ENCODE measurements at regions not wholly inside any gene's neighbourhood (a gene's known extent, or its start where the extent isn't known, plus 50 kb on each side); places are given as distances from the start of the nearest gene placed in this dataset.

DNA sequence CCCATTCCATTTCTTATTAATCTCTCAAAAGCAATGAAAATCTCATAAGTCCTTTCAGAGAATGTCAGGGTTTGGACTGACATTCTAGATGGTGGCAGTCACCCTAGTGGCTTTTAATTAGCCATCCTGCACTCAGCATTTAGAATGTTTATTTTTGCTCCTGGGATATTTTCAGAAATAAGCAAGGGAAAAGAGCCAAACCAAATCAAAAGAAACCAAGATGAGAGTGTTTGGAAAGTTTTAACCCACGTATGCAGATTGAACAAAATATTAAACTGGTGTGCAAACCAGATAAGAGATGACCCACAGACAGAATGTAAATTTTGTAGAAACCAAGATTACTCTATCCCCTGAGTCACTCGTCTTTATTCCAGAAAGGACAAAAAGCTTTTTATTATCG is 275.8 kb downstream of the SQOR start:
- TF ChIP-seq LARP7 (IDR thresholded peaks at IDR 0.05), result no peak
- TF ChIP-seq POLR2AphosphoS2 (IDR thresholded peaks at IDR 0.05; ENCODE audit: low read depth, low read length), result no peak
- no peak for TF ChIP-seq CEBPZ (IDR thresholded peaks at IDR 0.05; ENCODE audit: low read depth, low read length)
- no peak for TF ChIP-seq KDM1A (IDR thresholded peaks at IDR 0.05; ENCODE audit: borderline replicate concordance)
- no peak for TF ChIP-seq SPI1 (IDR thresholded peaks at IDR 0.05; ENCODE audit: borderline replicate concordance, insufficient read depth, low read depth, low read length)
- TF ChIP-seq ZNF274 (IDR thresholded peaks at IDR 0.05; ENCODE audit: insufficient read depth, insufficient read length), result no peak
- TF ChIP-seq BACH1 (IDR thresholded peaks at IDR 0.05; ENCODE audit: borderline replicate concordance), result no peak
- TF ChIP-seq CHD1 (IDR thresholded peaks at IDR 0.05; ENCODE audit: low read depth, low read length), result no peak
- no peak for TF ChIP-seq NBN (IDR thresholded peaks at IDR 0.05)
- TF ChIP-seq, protein P1, sequence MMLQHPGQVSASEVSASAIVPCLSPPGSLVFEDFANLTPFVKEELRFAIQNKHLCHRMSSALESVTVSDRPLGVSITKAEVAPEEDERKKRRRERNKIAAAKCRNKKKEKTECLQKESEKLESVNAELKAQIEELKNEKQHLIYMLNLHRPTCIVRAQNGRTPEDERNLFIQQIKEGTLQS (IDR thresholded peaks at IDR 0.05; ENCODE audit: borderline replicate concordance, extremely low read depth, low read depth, low read length), result no peak

More for the DNA sequence above, 275.8 kb downstream of the SQOR start:
- WGBS (ENCODE audit: insufficient coverage, insufficient replicate concordance, low lambda C conversion rate, missing lambda C conversion rate), result 0% methylated on average over 3 of the region's 3 CpGs
- H4K20me1 ChIP-seq (ENCODE audit: control insufficient read depth, insufficient read depth), result no peaks in the 10 kb centered on the region
- no TSS peak for BruUV-seq (replicated peaks)
- H3K36me3 ChIP-seq (ENCODE audit: control insufficient read depth in 2 of 2, insufficient read depth in 2 of 2, low read length in 1 of 2), result no peaks in the 10 kb centered on the region
- FAIRE-seq (no peak), ATAC-seq (no peak), DNase-seq (ENCODE audit: low read depth, low spot score) (no peak)
- H3K27me3 ChIP-seq (replicated peaks in 1 of 2; ENCODE audit: control insufficient read depth in 2 of 2, insufficient read depth in 2 of 2, low read length in 1 of 2), result no peaks in the 10 kb centered on the region
- H3K4me1 ChIP-seq (ENCODE audit: control insufficient read depth, insufficient read depth, low read length), result no peaks in the 10 kb centered on the region
- in situ Hi-C loops (cut with MboI), result no loop called here
- ChIA-PET CTCF (no interaction called here), SMC1A (ENCODE audit: uncharacterized antibody, unreplicated experiment) (no interaction called here), RAD21 (ENCODE audit: unreplicated experiment) (no interaction called here), POLR2A (no interaction called here)
- no peaks in the 10 kb centered on the region for H3K9me3 ChIP-seq (replicated peaks; ENCODE audit: control insufficient read depth, insufficient read depth, low read length)
- H3K27ac ChIP-seq (ENCODE audit: control insufficient read depth, insufficient read depth), result no peak overlapping the region
- H2AFZ ChIP-seq (ENCODE audit: control insufficient read depth, low read depth, low read length), result no peak overlapping the region
- H3K79me2 ChIP-seq (ENCODE audit: control insufficient read depth, insufficient read depth, low read length), result no peaks in the 10 kb centered on the region
- H3K4me3 ChIP-seq, result no peak overlapping the region
- intact Hi-C loops (cut with micrococcal nuclease; ENCODE audit: unreplicated experiment), result no loop called here
- no peak overlapping the region for H3K4me2 ChIP-seq (ENCODE audit: control insufficient read depth, insufficient read depth)
- no peak overlapping the region for H3K9ac ChIP-seq (ENCODE audit: control insufficient read depth, insufficient read depth, low read length)

All from GM12878 (cell line).